Mesendoderm (in vitro differentiated cells): ENCODE measurements at regions not wholly inside any gene's neighbourhood (a gene's known extent, or its start where the extent isn't known, plus 50 kb on each side); places are given as distances from the start of the nearest gene placed in this dataset.

Experiments
- DNase-seq: peaks from one replicate; pipeline ENCODE4 v3.0.0; 2013
- H2AK5ac ChIP-seq: 2 replicates; pipeline ENCODE4 v1.6.1; 2013; ENCODE audit warnings: low read length, inconsistent platforms
- H2BK120ac ChIP-seq: 2 replicates; pipeline ENCODE4 v1.6.1; 2013; ENCODE audit warnings: low read depth, mild to moderate bottlenecking, low read length, moderate library complexity, mixed read lengths
- H2BK15ac ChIP-seq: replicated peaks from 2 replicates; pipeline ENCODE4 v1.6.1; 2013; ENCODE audit warnings: low read depth, mild to moderate bottlenecking, moderate library complexity
- H2BK5ac ChIP-seq: 2 replicates; pipeline ENCODE4 v1.6.1; 2013; ENCODE audit warnings: low read length, inconsistent platforms
- H3K18ac ChIP-seq: 2 replicates; pipeline ENCODE4 v1.6.1; 2013; ENCODE audit warnings: mild to moderate bottlenecking, low read length, mixed read lengths
- H3K23ac ChIP-seq: one replicate; pipeline ENCODE4 v1.6.1; 2013; ENCODE audit warnings: low read length
- H3K27ac ChIP-seq: 2 replicates; pipeline ENCODE4 v1.5.1; 2013; ENCODE audit warnings: low read depth, mild to moderate bottlenecking, inconsistent platforms, low read length, moderate library complexity
- H3K27me3 ChIP-seq: 2 replicates; pipeline ENCODE4 v1.6.1; 2013; ENCODE audit warnings: low read length, control low read depth, mild to moderate bottlenecking, inconsistent platforms; ENCODE audit not compliant: insufficient read depth, poor library complexity
- H3K36me3 ChIP-seq: 2 replicates; pipeline ENCODE4 v1.6.1; 2013; ENCODE audit warnings: low read length, inconsistent platforms; ENCODE audit not compliant: control insufficient read depth, insufficient read depth
- H3K4ac ChIP-seq: one replicate; pipeline ENCODE4 v1.6.1; 2013; ENCODE audit warnings: low read depth, mild to moderate bottlenecking, low read length, moderate library complexity
- H3K4me1 ChIP-seq: 2 replicates; pipeline ENCODE4 v1.6.1; 2013; ENCODE audit warnings: low read depth, low read length, inconsistent platforms; ENCODE audit not compliant: control insufficient read depth
- H3K4me2 ChIP-seq: 2 replicates; pipeline ENCODE4 v1.6.1; 2013; ENCODE audit warnings: low read length
- H3K4me3 ChIP-seq: 2 replicates; pipeline ENCODE4 v1.5.1; 2013; ENCODE audit warnings: mild to moderate bottlenecking, low read length
- H3K56ac ChIP-seq: one replicate; pipeline ENCODE4 v1.6.1; 2013; ENCODE audit warnings: low read length
- H3K79me1 ChIP-seq: 2 replicates; pipeline ENCODE4 v1.6.1; 2013; ENCODE audit warnings: low read length, inconsistent platforms
- H3K79me2 ChIP-seq: 2 replicates; pipeline ENCODE4 v1.6.1; 2013; ENCODE audit warnings: mild to moderate bottlenecking, low read length; ENCODE audit not compliant: control insufficient read depth, insufficient read depth
- H3K9ac ChIP-seq: 2 replicates; pipeline ENCODE4 v1.6.1; 2013; ENCODE audit warnings: low read length, inconsistent platforms
- H4K5ac ChIP-seq: one replicate; pipeline ENCODE4 v1.6.1; 2013; ENCODE audit warnings: low read length
- H4K8ac ChIP-seq: one replicate; pipeline ENCODE4 v1.6.1; 2013; ENCODE audit warnings: low read depth, mild to moderate bottlenecking, control low read depth, low read length, moderate library complexity
- WGBS: extraction: QIAGEN DNeasy Blood & Tissue Kit; methylation state at CpG from one replicate; pipeline ENCODE4 v1.1.7; 2013; ENCODE audit warnings: low lambda C conversion rate, missing lambda C conversion rate; ENCODE audit not compliant: insufficient coverage; ENCODE audit errors: extremely low coverage; 5-methylcytosine and 5-hydroxymethylcytosine counted together

- no peak overlapping the region for H2BK5ac ChIP-seq
- no peaks in the 10 kb centered on the region for H3K79me1 ChIP-seq
- DNase-seq: peak; percentile 39
- no peak overlapping the region for H2AK5ac ChIP-seq
- H3K27me3 ChIP-seq: no peaks in the 10 kb centered on the region
- no peak overlapping the region for H2BK15ac ChIP-seq
- no peak overlapping the region for H3K4ac ChIP-seq
- no peak overlapping the region for H4K8ac ChIP-seq
- H4K5ac ChIP-seq: no peak overlapping the region
- H3K36me3 ChIP-seq: no peaks in the 10 kb centered on the region
- H3K4me2 ChIP-seq: no peak overlapping the region
- no peak overlapping the region for H3K4me3 ChIP-seq
- no peaks in the 10 kb centered on the region for H3K79me2 ChIP-seq
- no peak overlapping the region for H3K9ac ChIP-seq
- no peak overlapping the region for H2BK120ac ChIP-seq
- H3K27ac ChIP-seq: no peak overlapping the region
- H3K18ac ChIP-seq: no peak overlapping the region
- no peak overlapping the region for H3K23ac ChIP-seq
- H3K4me1 ChIP-seq: no peaks in the 10 kb centered on the region
- no peak overlapping the region for H3K56ac ChIP-seq
- WGBS: no CpG with 5 or more reads among the region's 5 CpGs
Observed at GRCh38 chr3:157755233-157755632, 252.0 kb upstream of the VEPH1 start.

DNA sequence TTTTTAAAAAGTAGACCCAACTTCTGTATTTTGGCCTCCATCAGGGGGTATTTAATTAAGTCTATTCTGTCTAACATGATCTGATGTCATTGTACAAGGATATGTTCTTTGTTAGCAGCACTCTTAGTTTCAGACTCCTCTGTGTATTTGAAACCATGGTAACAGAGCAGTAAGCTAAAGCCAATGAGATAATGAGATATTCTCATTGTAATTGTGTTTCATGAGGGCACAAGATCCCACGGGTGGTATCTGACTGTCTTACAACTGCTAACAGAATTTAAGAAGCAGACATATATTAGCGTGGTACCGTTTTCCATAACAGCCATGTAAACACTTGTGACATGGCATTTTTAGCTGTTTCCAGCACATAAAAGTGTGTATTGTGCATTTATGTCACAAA is 251.2 kb upstream of the VEPH1 start:
- Histone ChIP-seq H3K79me1 (no peaks in the 10 kb centered on the region), H4K8ac (no peak overlapping the region), H3K36me3 (no peaks in the 10 kb centered on the region), H3K56ac (no peak overlapping the region), H2AK5ac (no peak overlapping the region), H4K5ac (no peak overlapping the region), H3K4ac (no peak overlapping the region), H3K4me2 (no peak overlapping the region), H3K4me3 (no peak overlapping the region), H2BK15ac (no peak overlapping the region), H3K9ac (no peak overlapping the region), H2BK5ac (no peak overlapping the region), H3K23ac (no peak overlapping the region), H3K18ac (no peak overlapping the region), H3K27ac (no peak overlapping the region), H3K27me3 (no peaks in the 10 kb centered on the region), H2BK120ac (no peak overlapping the region), H3K79me2 (no peaks in the 10 kb centered on the region), H3K4me1 (no peaks in the 10 kb centered on the region)
- peak; percentile 20 for DNase-seq
- WGBS: no CpG with 5 or more reads among the region's 3 CpGs

DNA sequence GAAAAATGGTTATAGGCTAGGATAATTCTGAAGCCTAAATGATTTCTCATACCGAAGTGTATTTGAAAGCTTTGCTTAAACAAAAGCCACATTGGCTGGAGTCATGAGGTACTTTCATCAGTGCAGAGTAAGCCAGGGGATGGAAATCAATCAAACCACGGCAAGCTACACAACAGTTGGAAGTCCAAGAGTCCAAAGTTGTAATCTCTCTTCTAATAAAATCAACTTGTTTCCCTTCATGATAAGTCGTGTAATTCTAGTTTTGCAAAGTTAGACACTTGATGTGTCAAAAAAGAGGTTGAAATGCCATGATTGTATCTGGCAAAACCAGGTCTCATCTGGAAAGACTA is 250.5 kb upstream of the VEPH1 start:
- no peak overlapping the region for H4K5ac ChIP-seq
- no peak for DNase-seq
- H2AK5ac ChIP-seq: no peak overlapping the region
- no peak overlapping the region for H3K56ac ChIP-seq
- no peaks in the 10 kb centered on the region for H3K4me1 ChIP-seq
- H4K8ac ChIP-seq: no peak overlapping the region
- H3K79me2 ChIP-seq: no peaks in the 10 kb centered on the region
- no peaks in the 10 kb centered on the region for H3K79me1 ChIP-seq
- no peak overlapping the region for H3K4me2 ChIP-seq
- no peak overlapping the region for H3K9ac ChIP-seq
- H3K23ac ChIP-seq: no peak overlapping the region
- no CpG with 5 or more reads among the region's 3 CpGs for WGBS
- H2BK120ac ChIP-seq: no peak overlapping the region
- H3K18ac ChIP-seq: no peak overlapping the region
- no peak overlapping the region for H2BK15ac ChIP-seq
- H3K36me3 ChIP-seq: no peaks in the 10 kb centered on the region
- no peak overlapping the region for H3K4ac ChIP-seq
- no peak overlapping the region for H2BK5ac ChIP-seq
- no peak overlapping the region for H3K4me3 ChIP-seq
- H3K27ac ChIP-seq: no peak overlapping the region
- no peaks in the 10 kb centered on the region for H3K27me3 ChIP-seq

DNA sequence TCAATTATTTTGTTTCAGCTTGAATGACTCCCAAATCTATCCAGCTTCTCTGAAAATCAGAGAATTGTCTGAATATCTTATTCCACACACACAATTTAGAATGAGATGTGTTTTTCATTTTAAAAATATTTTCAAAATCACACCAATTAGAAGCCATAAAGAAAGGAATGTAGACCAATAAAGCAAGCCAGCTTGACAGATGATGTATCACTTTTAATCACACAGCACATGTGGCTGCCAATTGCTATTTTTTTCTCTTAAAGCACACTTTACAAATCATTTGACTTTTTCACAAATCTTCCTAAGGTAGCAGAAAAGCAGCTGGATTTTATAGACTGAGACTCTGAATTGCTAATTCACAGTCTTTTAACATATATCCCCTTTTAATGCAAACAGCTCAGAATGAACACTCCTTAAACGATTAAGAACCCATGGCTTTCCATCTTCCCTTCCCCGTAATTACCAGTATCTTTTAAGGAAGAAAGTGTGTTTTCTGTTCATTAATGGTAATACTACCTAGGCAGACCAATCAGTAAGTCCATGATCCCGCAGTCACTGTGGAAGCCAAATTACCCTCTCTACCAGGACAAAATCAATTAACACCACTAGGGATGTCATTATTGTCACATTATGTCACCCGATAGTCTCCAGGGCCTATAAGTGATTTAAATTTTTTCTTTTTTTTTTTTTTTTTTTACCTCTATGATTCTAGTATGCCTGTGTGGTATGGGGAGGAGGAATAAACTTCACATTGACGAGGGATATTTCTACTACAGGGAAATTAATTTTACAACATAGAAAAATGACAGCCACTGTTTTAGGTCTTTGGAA is 250.0 kb upstream of the VEPH1 start:
- no peak overlapping the region for H2BK5ac ChIP-seq
- no peak overlapping the region for H3K4me2 ChIP-seq
- H3K4ac ChIP-seq: no peak overlapping the region
- H3K36me3 ChIP-seq: no peaks in the 10 kb centered on the region
- H3K27me3 ChIP-seq: no peaks in the 10 kb centered on the region
- no peaks in the 10 kb centered on the region for H3K79me2 ChIP-seq
- H3K18ac ChIP-seq: no peak overlapping the region
- no CpG with 5 or more reads among the region's 5 CpGs for WGBS
- H3K79me1 ChIP-seq: no peaks in the 10 kb centered on the region
- no peak overlapping the region for H2BK15ac ChIP-seq
- H3K9ac ChIP-seq: no peak overlapping the region
- no peak overlapping the region for H4K8ac ChIP-seq
- H3K27ac ChIP-seq: no peak overlapping the region
- no peak overlapping the region for H2AK5ac ChIP-seq
- H3K4me3 ChIP-seq: no peak overlapping the region
- H3K56ac ChIP-seq: no peak overlapping the region
- H4K5ac ChIP-seq: no peak overlapping the region
- no peak overlapping the region for H3K23ac ChIP-seq
- no peaks in the 10 kb centered on the region for H3K4me1 ChIP-seq
- no peak overlapping the region for H2BK120ac ChIP-seq
- peak; percentile 11 for DNase-seq

- no peak overlapping the region for H2AK5ac ChIP-seq
- H3K9ac ChIP-seq: no peak overlapping the region
- DNase-seq: no peak
- H3K4ac ChIP-seq: no peak overlapping the region
- no peak overlapping the region for H4K5ac ChIP-seq
- H3K79me1 ChIP-seq: no peaks in the 10 kb centered on the region
- H2BK120ac ChIP-seq: no peak overlapping the region
- H3K27me3 ChIP-seq: no peaks in the 10 kb centered on the region
- no CpG with 5 or more reads among the region's 3 CpGs for WGBS
- H3K27ac ChIP-seq: no peak overlapping the region
- H2BK15ac ChIP-seq: no peak overlapping the region
- no peak overlapping the region for H4K8ac ChIP-seq
- no peak overlapping the region for H3K18ac ChIP-seq
- no peak overlapping the region for H3K23ac ChIP-seq
- H2BK5ac ChIP-seq: no peak overlapping the region
- H3K79me2 ChIP-seq: no peaks in the 10 kb centered on the region
- H3K4me3 ChIP-seq: no peak overlapping the region
- H3K36me3 ChIP-seq: no peaks in the 10 kb centered on the region
- H3K56ac ChIP-seq: no peak overlapping the region
- H3K4me1 ChIP-seq: no peaks in the 10 kb centered on the region
- no peak overlapping the region for H3K4me2 ChIP-seq
Observed at GRCh38 chr3:157752554-157752953, 249.3 kb upstream of the VEPH1 start.

DNA sequence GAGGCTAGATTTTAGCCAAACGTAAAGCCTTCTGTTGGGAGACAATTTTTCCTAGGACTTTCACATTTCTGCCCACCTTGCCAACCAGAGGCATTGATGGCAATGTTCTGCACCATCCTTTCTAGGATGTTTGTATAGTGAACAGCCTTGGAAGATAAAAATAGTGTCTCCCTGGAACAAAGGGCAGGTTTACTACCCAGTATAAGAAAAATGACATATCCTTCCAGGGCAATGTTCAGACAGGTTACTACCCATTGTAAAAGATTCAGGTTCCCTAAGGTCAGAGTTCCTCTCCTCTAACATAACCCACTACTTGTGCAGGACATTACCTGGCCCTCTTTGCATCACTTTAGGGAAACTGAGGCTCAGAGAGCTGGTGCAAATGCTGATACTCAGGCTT is 248.2 kb upstream of the VEPH1 start:
- no peak for DNase-seq
- Histone ChIP-seq H2BK5ac (no peak overlapping the region), H2BK15ac (no peak overlapping the region), H3K56ac (no peak overlapping the region), H3K36me3 (no peaks in the 10 kb centered on the region), H4K8ac (no peak overlapping the region), H3K4me3 (no peak overlapping the region), H3K4ac (no peak overlapping the region), H3K27me3 (no peaks in the 10 kb centered on the region), H3K18ac (no peak overlapping the region), H3K23ac (no peak overlapping the region), H3K9ac (no peak overlapping the region), H3K4me1 (no peaks in the 10 kb centered on the region), H2AK5ac (no peak overlapping the region), H3K79me2 (no peaks in the 10 kb centered on the region), H3K27ac (no peak overlapping the region), H3K79me1 (no peaks in the 10 kb centered on the region), H2BK120ac (no peak overlapping the region), H3K4me2 (no peak overlapping the region), H4K5ac (no peak overlapping the region)
- no CpG with 5 or more reads among the region's 1 CpG for WGBS
